KG1 (cell line): ENCODE measurements at regions not wholly inside any gene's neighbourhood (a gene's known extent, or its start where the extent isn't known, plus 50 kb on each side); places are given as distances from the start of the nearest gene placed in this dataset.

Source experiments
- DNase-seq: peaks from one replicate; lab custom pipeline; 2025; lab: John Stamatoyannopoulos, UW

DNA sequence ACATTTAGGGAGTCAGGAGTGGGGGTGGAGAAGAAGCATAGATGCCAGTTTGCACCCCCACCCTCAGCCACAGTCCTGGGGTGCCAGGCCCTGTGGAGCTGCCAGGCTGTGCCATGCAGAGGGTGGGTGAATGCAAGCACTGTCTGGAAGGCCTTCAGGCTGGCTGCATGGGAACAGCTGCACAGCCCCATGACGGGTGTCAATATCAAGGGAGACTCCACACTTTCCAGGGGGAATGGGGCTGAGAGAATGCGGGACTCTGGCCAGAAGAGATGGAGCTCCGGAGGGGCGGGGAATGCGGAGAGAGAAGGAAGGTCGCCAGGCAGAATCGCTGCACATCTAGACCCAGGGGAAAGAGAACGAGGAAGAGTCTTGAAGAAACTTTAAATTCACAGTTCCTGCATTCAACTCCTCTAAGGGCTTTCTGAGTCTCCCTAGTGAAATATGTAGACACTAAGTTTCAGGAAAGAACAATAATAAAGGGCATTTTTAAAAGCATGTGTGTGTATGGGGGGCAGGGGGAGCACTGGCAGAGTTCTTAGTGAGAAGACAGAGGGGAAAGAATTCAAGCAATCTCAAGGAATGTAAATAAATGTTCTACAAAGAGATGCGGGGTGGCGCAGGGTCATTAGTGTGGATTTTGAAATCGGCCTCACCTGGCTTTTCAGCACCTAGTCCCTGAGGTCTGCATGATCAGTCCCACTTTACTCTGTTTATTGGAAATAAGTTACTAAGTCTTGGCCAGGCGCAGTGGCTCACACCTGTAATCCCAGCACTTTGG is 59.1 kb downstream of the BOD1 start:
- DNase-seq: no peak

- no peak for DNase-seq
Measured at GRCh38 chr5:173556142-173557028, 60.1 kb downstream of the BOD1 start.

GRCh38 chr5:173554989-173555705 is 61.3 kb downstream of the BOD1 start:
- DNase-seq: no peak

- DNase-seq: no peak
Measured at GRCh38 chr5:173554038-173554955, 62.2 kb downstream of the BOD1 start.

GRCh38 chr5:173550641-173551040 is 65.8 kb downstream of the BOD1 start:
- DNase-seq: no peak

- no peak for DNase-seq
Measured at GRCh38 chr5:173549644-173550043, 66.8 kb downstream of the BOD1 start.

GRCh38 chr5:173547579-173547978 is 68.9 kb downstream of the BOD1 start:
- no peak for DNase-seq

DNA sequence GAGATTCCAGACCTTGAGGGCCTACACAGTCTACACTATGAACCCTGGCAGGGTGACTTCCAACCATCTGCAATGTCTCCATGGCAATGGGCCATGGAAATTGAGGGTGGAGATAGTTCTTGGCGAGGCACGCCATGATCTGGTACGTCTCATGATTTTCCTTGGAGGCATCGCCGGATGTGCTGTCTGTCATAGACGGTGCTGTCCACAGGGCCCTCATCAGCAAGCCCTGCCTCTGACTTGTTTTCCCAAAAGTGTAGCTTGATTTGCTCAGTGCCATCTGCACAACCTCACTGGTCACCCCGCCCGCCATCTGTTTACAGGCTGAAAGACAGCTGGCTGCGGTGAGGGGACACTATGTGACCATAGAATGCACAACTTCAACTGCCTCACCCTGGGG is 73.5 kb downstream of the BOD1 start:
- DNase-seq: no peak

- no peak for DNase-seq
Measured at GRCh38 chr5:173542159-173542558, 74.3 kb downstream of the BOD1 start.

DNA sequence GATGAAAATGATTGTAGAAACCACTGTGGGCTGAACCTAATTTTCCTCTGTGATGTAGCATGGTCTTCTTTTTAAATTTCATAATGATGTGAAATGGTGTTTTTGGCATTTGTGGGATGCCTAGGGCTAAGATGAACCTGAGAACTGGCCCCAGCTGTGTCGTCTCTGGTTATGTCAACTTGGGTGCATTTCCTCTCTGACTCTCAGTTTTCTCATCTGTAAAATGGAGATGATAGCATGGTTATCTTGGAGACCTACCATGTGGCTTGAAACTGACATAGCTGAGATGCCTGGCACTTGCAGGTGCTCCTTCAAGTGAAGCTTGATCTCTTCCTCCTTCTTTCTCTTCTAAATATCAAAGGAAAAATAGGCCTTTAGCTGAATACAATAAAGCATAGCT is 77.8 kb downstream of the BOD1 start:
- DNase-seq: no peak

DNA sequence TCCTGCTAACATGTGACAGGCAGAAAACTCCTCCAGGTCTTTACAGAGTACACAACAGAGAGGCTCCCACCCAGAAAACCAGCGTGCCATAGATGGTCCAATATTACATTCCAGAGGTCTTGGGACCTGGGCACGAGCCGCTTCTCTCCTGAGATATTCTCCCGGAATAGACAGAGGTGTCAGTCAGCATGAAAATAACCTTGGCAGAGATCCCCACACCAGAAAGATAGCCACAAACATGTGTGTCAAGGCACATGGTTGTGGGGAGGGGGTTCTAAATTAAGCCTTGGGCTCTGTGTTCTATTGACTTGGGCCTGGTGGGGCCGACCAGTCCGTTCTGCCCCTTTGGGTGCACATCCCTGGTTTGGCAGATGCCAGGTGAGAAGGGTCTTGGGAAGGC is 78.4 kb downstream of the BOD1 start:
- no peak for DNase-seq

DNA sequence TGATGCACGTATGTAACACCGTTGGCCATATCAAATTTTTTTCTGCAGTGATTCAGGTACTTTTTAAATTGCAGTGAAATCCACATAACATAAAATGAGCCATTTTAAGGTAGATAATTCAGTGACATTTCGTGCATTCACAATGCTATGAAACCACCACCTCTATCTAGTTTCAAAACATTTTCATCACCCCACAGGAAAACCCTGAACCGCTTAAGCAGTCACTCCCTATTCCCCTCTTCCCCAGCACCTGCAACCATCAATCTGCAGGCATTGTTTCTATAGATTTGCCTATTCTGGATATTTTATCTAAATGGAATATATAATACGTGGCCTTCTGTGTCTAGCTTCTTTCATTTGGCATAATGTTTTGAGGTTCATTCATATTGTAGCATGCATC is 79.2 kb downstream of the BOD1 start:
- DNase-seq: no peak

GRCh38 chr5:173535976-173536639 is 80.3 kb downstream of the BOD1 start:
- no peak for DNase-seq

DNA sequence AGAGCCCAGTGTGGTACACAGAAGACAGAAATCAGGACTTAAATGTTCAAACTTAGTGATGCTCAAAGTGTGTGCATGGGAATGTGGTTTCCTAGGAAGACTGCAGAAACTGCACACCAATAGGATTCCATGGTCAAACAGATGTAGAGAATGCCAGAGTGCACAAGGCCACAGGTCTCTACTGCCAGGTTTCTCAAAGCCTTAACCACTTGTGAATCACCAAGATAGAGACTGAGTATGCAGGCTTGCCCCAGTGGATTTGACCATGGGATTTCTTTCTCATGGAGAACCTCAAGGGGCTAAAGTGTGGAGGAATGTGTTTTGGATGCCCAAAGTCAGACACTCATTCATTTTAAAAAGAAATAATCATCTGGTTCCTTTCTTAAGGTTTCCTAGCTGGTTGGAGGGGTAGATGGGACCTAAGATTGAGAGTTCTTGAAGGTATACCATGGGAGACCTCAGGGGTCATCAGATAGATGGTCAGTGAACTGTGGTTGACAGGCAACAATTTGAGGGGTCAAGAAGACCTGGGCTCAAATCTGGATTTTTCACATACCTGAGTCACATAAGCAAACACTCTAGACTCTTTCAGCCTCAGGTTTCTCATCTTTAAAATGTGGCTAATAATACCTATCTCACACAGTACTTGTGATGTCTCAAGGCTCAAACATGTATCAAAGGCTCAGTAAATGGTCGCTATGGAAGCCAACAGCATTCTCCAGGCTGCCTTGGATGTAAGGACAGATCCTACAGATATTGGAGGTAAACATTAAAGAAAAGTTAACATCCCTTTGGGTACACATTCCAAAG is 81.1 kb downstream of the BOD1 start:
- DNase-seq: no peak

- DNase-seq: no peak
Measured at GRCh38 chr5:173534664-173535063, 81.8 kb downstream of the BOD1 start.

DNA sequence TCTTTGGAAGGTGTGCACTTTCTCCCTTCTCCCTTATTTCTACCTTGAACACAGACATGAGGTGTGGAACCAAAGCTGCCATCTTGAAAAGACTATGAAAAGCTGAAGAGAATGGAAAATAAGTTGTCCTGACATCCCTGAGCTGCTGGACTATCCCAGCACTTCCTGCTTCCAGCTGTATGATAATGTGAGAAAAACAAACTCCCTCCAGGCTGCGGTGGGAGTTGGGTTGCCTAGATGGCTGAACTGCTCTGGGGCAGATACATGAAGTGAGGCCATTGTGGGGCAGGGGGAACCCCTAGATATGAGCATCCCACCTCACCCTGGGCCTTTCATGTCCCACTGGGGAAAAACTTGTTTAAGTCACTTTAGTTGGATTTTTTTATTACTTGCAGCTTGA is 82.4 kb downstream of the BOD1 start:
- no peak for DNase-seq

GRCh38 chr5:173532689-173533250 is 83.7 kb downstream of the BOD1 start:
- no peak for DNase-seq

DNA sequence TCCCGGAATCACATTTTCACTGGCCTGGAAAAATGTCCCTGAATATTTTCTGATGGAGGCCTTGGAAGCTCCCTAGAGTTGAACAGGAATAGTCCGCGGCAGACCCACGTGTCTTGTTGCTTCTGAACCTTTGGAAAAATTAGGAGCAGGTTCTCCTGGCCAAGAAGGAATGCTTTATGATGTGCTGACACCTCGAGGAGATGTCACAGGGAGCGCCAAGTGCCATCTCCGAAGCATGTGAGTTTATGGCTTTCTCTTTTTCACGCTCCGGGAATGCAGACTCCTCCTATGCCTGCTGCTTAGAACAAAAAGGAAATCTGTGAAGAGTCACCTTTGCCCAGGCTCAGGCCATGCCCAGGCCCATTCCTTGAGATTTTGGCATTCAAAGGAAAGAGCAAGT is 84.6 kb downstream of the BOD1 start:
- DNase-seq: no peak

DNA sequence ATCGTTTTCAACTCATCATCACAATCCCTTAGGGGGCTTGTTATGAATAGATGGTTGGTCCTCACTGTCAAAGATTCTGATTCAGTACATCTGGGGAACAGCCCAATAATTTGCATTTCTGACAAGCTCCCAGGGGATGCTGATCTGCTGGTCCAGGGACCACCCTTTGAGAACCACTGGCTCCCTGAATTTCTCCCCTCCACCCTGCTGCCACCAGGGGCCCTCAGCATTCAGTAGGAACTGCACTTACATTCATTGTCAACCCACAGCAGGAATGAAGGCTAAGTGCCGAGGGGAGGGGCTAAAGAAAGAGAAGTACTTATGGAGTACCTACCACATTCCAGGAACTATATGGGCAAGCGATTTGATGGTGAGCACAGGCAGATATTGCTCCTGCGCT is 85.9 kb downstream of the BOD1 start:
- no peak for DNase-seq

DNA sequence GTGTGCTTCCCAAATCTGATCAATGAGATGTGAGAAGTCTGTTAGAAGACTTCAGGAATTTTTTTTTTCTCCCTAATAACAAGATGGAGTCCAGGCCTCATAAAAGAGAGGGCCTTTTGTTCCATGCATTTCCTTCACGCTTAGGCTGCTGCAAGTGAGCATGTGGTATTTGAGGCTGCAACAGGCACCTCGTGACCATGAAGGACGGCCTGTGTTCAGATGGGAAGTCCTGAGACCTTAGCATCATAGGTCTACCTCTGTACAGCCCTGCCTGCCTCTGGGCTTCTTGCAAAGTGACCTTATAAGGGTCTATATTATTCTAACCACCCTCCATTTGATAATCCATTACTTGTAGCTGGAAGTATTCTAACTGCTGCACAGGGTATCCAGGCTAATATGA is 86.6 kb downstream of the BOD1 start:
- DNase-seq: no peak
